ENCODE measurements at regions not wholly inside any gene's neighbourhood (a gene's known extent, or its start where the extent isn't known, plus 50 kb on each side); places are given as distances from the start of the nearest gene placed in this dataset.

GRCh38 chr10:22476601-22477321 lies 131.5 kb downstream of the SPAG6 start:
- no peak for DNase-seq (ENCODE audit: low read depth)
- TF ChIP-seq, protein P1, sequence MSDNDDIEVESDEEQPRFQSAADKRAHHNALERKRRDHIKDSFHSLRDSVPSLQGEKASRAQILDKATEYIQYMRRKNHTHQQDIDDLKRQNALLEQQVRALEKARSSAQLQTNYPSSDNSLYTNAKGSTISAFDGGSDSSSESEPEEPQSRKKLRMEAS (IDR thresholded peaks at IDR 0.05; ENCODE audit: low read depth, low read length): no peak
- no peak overlapping the region for H3K4me3 ChIP-seq (ENCODE audit: low read depth, low read length)

GRCh38 chr10:22477334-22478287 lies 132.3 kb downstream of the SPAG6 start:
- H3K4me3 ChIP-seq (ENCODE audit: low read depth, low read length): no peak overlapping the region
- TF ChIP-seq MYC (IDR thresholded peaks at IDR 0.05; ENCODE audit: low read depth, low read length): no peak
- TF ChIP-seq, protein P2, sequence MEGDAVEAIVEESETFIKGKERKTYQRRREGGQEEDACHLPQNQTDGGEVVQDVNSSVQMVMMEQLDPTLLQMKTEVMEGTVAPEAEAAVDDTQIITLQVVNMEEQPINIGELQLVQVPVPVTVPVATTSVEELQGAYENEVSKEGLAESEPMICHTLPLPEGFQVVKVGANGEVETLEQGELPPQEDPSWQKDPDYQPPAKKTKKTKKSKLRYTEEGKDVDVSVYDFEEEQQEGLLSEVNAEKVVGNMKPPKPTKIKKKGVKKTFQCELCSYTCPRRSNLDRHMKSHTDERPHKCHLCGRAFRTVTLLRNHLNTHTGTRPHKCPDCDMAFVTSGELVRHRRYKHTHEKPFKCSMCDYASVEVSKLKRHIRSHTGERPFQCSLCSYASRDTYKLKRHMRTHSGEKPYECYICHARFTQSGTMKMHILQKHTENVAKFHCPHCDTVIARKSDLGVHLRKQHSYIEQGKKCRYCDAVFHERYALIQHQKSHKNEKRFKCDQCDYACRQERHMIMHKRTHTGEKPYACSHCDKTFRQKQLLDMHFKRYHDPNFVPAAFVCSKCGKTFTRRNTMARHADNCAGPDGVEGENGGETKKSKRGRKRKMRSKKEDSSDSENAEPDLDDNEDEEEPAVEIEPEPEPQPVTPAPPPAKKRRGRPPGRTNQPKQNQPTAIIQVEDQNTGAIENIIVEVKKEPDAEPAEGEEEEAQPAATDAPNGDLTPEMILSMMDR (IDR thresholded peaks at IDR 0.05; ENCODE audit: low read depth, low read length): no peak
- no peak for TF ChIP-seq POLR2A (IDR thresholded peaks at IDR 0.05; ENCODE audit: extremely low read depth, insufficient read length)
- TF ChIP-seq, protein P1 (IDR thresholded peaks at IDR 0.05; ENCODE audit: low read depth, low read length): no peak
- DNase-seq (ENCODE audit: low read depth): no peak

DNA sequence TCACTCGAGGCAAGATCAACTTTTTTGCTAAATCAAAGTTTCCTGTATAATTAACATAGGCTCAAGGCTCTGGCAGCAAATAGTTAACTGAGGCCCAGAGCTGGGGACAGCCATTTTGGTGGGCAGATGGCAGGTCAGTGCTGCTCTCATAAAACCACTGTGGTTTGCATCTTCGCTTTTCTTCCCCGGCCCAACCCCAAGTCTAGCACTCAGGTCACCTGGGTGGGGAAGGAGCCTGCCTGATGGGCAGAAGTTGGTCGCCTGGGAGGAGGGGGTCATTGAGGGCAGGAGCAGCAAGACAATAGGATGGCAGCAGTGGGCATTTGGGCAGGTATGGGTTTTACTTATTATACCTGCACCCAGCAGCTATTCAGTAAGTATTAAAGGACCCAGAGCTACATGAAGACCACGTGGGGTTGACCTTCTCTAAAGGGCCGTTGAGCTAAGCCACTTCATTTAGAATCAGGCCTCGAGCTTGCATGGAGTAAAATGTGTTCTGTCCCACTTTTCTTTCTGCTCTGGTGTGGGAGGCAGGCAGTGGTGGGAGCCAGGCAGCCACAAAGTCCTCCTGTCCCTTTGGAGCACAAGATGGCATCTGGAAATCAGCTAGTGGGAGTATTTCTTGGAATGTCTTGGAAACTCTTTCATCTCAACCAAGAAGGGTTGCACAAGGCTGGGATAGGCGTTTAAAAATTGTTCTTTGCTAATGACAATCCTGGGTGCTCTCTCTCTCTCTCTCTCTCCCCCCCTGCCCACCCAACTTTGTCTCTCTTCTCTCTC lies 133.4 kb downstream of the SPAG6 start:
- TF ChIP-seq, protein P2 (IDR thresholded peaks at IDR 0.05; ENCODE audit: low read depth, low read length): no peak
- TF ChIP-seq POLR2A (IDR thresholded peaks at IDR 0.05; ENCODE audit: extremely low read depth, insufficient read length): no peak
- TF ChIP-seq, protein P1 (IDR thresholded peaks at IDR 0.05; ENCODE audit: low read depth, low read length): no peak
- TF ChIP-seq MYC (IDR thresholded peaks at IDR 0.05; ENCODE audit: low read depth, low read length): no peak
- DNase-seq (ENCODE audit: low read depth): no peak
- no peak overlapping the region for H3K4me3 ChIP-seq (ENCODE audit: low read depth, low read length)

DNA sequence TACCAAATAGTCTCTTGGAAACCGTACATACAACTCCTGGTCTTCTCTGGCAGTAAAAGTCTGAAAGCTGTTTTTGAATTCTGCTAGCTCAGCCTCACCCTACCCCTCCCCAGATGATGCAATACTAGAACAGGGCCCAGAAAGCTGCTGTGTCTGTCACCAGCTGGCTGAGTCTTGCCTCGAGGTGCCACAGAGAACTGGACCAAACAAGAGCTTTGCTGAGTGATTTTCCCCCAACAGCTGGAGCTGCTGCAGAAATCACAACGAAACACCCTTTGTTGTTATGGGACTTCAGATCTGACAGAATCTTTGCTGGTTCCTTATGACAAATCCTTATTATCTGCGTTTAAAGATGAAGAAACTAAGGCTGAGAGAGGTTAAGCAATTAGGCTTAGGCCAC lies 134.1 kb downstream of the SPAG6 start:
- peak; percentile 30 for DNase-seq (ENCODE audit: low read depth)
- H3K4me3 ChIP-seq (ENCODE audit: low read depth, low read length): no peak overlapping the region
- TF ChIP-seq POLR2A (IDR thresholded peaks at IDR 0.05; ENCODE audit: extremely low read depth, insufficient read length) (no peak), MYC (IDR thresholded peaks at IDR 0.05; ENCODE audit: low read depth, low read length) (no peak)
- TF ChIP-seq, protein P2 (IDR thresholded peaks at IDR 0.05; ENCODE audit: low read depth, low read length): no peak
- TF ChIP-seq, protein P1 (IDR thresholded peaks at IDR 0.05; ENCODE audit: low read depth, low read length): no peak

- DNase-seq (ENCODE audit: low read depth): no peak
- no peak overlapping the region for H3K4me3 ChIP-seq (ENCODE audit: low read depth, low read length)
- no peak for TF ChIP-seq MYC (IDR thresholded peaks at IDR 0.05; ENCODE audit: low read depth, low read length)
- no peak for TF ChIP-seq POLR2A (IDR thresholded peaks at IDR 0.05; ENCODE audit: extremely low read depth, insufficient read length)
- TF ChIP-seq, protein P1 (IDR thresholded peaks at IDR 0.05; ENCODE audit: low read depth, low read length): no peak
- TF ChIP-seq, protein P2 (IDR thresholded peaks at IDR 0.05; ENCODE audit: low read depth, low read length): no peak
These were observed 135.8 kb downstream of the SPAG6 start for GRCh38 chr10:22481106-22481505.
